ENCODE measurements at regions not wholly inside any gene's neighbourhood (a gene's known extent, or its start where the extent isn't known, plus 50 kb on each side); places are given as distances from the start of the nearest gene placed in this dataset.

DNA sequence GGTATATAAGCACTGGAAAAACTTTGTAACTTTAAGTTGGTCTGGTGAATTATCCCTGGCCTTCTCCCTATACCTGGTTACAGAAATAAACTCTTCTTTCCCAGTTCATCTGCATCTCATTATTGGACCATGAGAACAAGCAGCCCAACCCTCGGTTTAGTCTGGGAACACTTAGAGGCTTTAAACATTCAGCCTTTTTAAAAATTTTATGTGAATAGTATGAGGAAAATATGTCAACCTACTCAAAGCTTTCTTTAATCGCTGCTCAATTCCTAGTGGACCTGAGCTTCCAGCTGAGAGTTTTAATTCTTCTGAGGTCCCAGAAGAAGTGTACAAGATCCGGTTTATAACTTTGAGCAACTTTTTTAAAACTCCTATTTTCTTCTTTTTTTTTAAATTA, 358.6 kb upstream of the NOCT start:
- H3K4me2 ChIP-seq (ENCODE audit: unreplicated experiment) = no peak overlapping the region
- no peak overlapping the region for H3K9ac ChIP-seq
- H3K27ac ChIP-seq = no peak overlapping the region
- H4K20me1 ChIP-seq (ENCODE audit: insufficient read depth) = no peaks in the 10 kb centered on the region
- no peaks in the 10 kb centered on the region for H3K9me2 ChIP-seq (ENCODE audit: insufficient read depth)
- TF ChIP-seq EZH2 (IDR thresholded peaks at IDR 0.05; ENCODE audit: insufficient read depth, poor library complexity, severe bottlenecking) (no peak), EZH2phosphoT487 (IDR thresholded peaks at IDR 0.05; ENCODE audit: insufficient read depth, low read depth) (no peak)
- H3F3A ChIP-seq (ENCODE audit: insufficient read depth) = no peaks in the 10 kb centered on the region
- WGBS, 2 experiments (ENCODE audit: low coverage in 1 of 2, low lambda C conversion rate in 2 of 2, missing lambda C conversion rate in 2 of 2) = 18 to 22% methylated on average over 3 of the region's 3 CpGs
- DNase-seq = no peak
- H3K27me3 ChIP-seq (replicated peaks; ENCODE audit: insufficient read depth) = no peaks in the 10 kb centered on the region
- no peaks in the 10 kb centered on the region for H3K4me1 ChIP-seq (ENCODE audit: insufficient read depth)
- in situ Hi-C loops (cut with MboI) = loop anchor here (25.0 kb wide), 1 partner anchor 1545 kb away; no protein-coding TSS in a partner anchor
- H3K79me2 ChIP-seq (ENCODE audit: insufficient read depth) = no peaks in the 10 kb centered on the region
- H3K9me3 ChIP-seq (ENCODE audit: low read depth) = no peaks in the 10 kb centered on the region
- H3K4me3 ChIP-seq = no peak overlapping the region
- H2AFZ ChIP-seq = no peak overlapping the region
- H3K36me3 ChIP-seq (ENCODE audit: low read depth) = no peaks in the 10 kb centered on the region

DNA sequence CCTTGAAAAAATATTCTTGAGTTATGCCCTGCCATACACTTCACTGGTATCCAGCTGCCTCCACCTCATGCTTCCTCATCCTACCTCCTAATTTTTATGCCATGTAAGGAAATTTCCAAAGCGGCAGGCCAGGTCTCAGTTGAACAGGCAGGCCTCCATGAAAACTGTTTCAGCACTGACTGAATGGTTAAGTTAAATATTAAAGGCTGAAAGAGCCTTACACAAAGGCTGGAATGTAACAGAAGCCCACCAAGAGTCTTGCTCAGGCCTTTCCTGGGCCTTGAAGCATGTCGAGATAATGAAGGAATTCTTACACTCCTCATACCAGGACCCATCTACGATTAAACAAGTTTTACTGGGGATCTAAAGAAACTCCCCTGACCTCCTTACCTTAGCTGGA, 359.6 kb upstream of the NOCT start:
- no peak overlapping the region for H3K4me3 ChIP-seq
- no peaks in the 10 kb centered on the region for H3K27me3 ChIP-seq (replicated peaks; ENCODE audit: insufficient read depth)
- no peaks in the 10 kb centered on the region for H3K79me2 ChIP-seq (ENCODE audit: insufficient read depth)
- no peaks in the 10 kb centered on the region for H3K9me2 ChIP-seq (ENCODE audit: insufficient read depth)
- H4K20me1 ChIP-seq (ENCODE audit: insufficient read depth) = no peaks in the 10 kb centered on the region
- 0 out of 2 replicates have a peak, but pooled peaks cover 7% of the 10 kb centered on the region for H3F3A ChIP-seq (ENCODE audit: insufficient read depth)
- 79 to 84% methylated on average over 3 of the region's 3 CpGs for WGBS, 2 experiments (ENCODE audit: low coverage in 1 of 2, low lambda C conversion rate in 2 of 2, missing lambda C conversion rate in 2 of 2)
- TF ChIP-seq EZH2 (IDR thresholded peaks at IDR 0.05; ENCODE audit: insufficient read depth, poor library complexity, severe bottlenecking) = no peak
- no peak for TF ChIP-seq EZH2phosphoT487 (IDR thresholded peaks at IDR 0.05; ENCODE audit: insufficient read depth, low read depth)
- no peak overlapping the region for H2AFZ ChIP-seq
- H3K9me3 ChIP-seq (ENCODE audit: low read depth) = no peaks in the 10 kb centered on the region
- no peak for DNase-seq
- H3K9ac ChIP-seq = no peak overlapping the region
- in situ Hi-C loops (cut with MboI) = loop anchor here (25.0 kb wide), 1 partner anchor 1544 kb away; no protein-coding TSS in a partner anchor
- no peak overlapping the region for H3K4me2 ChIP-seq (ENCODE audit: unreplicated experiment)
- H3K27ac ChIP-seq = no peak overlapping the region
- H3K4me1 ChIP-seq (ENCODE audit: insufficient read depth) = peaks cover 6% of the 10 kb centered on the region
- no peaks in the 10 kb centered on the region for H3K36me3 ChIP-seq (ENCODE audit: low read depth)

DNA sequence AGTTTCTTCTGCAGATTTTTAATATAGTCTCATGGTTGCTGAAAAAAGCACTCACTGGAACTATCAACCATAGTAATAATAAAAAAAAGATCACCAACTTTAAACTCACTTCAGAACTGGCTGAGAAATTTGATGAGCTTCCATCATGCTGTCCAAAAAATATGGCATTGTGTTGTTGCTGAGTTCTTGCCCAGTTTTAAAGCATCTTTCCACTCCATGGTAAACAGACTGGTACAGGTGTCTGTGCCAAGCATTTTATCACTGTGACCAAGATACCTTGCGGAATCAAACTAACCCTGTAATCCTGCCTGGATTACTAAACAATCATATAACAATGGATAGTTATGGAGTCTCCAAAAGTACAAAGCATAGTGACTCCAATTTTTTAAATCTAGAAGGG, 360.3 kb upstream of the NOCT start:
- no peaks in the 10 kb centered on the region for H3K9me2 ChIP-seq (ENCODE audit: insufficient read depth)
- H3K9me3 ChIP-seq (ENCODE audit: low read depth) = no peaks in the 10 kb centered on the region
- WGBS, 2 experiments (ENCODE audit: low coverage in 1 of 2, low lambda C conversion rate in 2 of 2, missing lambda C conversion rate in 2 of 2) = 91 to 96% methylated on average over 1 of the region's 1 CpG
- in situ Hi-C loops (cut with MboI) = loop anchor here (25.0 kb wide), 1 partner anchor 1543 kb away; no protein-coding TSS in a partner anchor
- H3K79me2 ChIP-seq (ENCODE audit: insufficient read depth) = no peaks in the 10 kb centered on the region
- H3F3A ChIP-seq (ENCODE audit: insufficient read depth) = 0 out of 2 replicates have a peak, but pooled peaks cover 9% of the 10 kb centered on the region
- no peaks in the 10 kb centered on the region for H3K36me3 ChIP-seq (ENCODE audit: low read depth)
- no peak overlapping the region for H3K4me3 ChIP-seq
- H3K4me2 ChIP-seq (ENCODE audit: unreplicated experiment) = no peak overlapping the region
- no peak overlapping the region for H3K9ac ChIP-seq
- no peaks in the 10 kb centered on the region for H3K27me3 ChIP-seq (replicated peaks; ENCODE audit: insufficient read depth)
- H3K27ac ChIP-seq = no peak overlapping the region
- no peak overlapping the region for H2AFZ ChIP-seq
- DNase-seq = no peak
- no peaks in the 10 kb centered on the region for H4K20me1 ChIP-seq (ENCODE audit: insufficient read depth)
- TF ChIP-seq EZH2phosphoT487 (IDR thresholded peaks at IDR 0.05; ENCODE audit: insufficient read depth, low read depth) = no peak
- TF ChIP-seq EZH2 (IDR thresholded peaks at IDR 0.05; ENCODE audit: insufficient read depth, poor library complexity, severe bottlenecking) = no peak
- peaks cover 13% of the 10 kb centered on the region for H3K4me1 ChIP-seq (ENCODE audit: insufficient read depth)

DNA sequence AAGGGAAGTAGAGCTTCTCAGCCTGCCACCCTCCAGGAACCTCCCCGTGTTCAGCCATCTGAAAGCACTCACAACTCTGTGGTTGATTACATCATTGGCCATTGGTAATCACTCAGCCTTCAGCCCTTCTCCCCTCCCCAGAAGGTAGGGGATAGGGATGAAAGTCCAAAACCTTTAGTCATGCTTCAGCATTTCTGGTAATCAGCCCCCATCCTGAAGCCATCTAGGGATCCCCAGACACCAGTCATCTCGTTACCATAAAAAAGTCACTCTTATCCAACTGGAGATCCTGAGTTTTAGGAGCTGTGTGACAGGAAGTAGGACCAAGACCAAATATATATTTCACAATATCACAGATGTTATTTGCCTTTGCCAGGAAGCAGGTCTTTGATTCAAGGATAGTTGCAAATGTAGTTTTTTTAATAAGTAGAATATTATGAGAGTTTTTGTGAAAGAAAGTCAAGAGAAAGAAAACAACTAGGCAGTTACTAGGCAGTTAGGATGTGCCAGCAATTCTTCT, 364.6 kb upstream of the NOCT start:
- H3K27me3 ChIP-seq (replicated peaks; ENCODE audit: insufficient read depth) = no peaks in the 10 kb centered on the region
- no peak overlapping the region for H3K9ac ChIP-seq
- peak; percentile 81 for DNase-seq
- H3K9me3 ChIP-seq (ENCODE audit: low read depth) = no peaks in the 10 kb centered on the region
- peaks cover 16% of the 10 kb centered on the region for H3K4me1 ChIP-seq (ENCODE audit: insufficient read depth)
- in situ Hi-C loops (cut with MboI) = loop anchor here (25.0 kb wide), 1 partner anchor 1539 kb away; no protein-coding TSS in a partner anchor
- no peaks in the 10 kb centered on the region for H4K20me1 ChIP-seq (ENCODE audit: insufficient read depth)
- no peaks in the 10 kb centered on the region for H3K36me3 ChIP-seq (ENCODE audit: low read depth)
- no peak overlapping the region for H3K4me2 ChIP-seq (ENCODE audit: unreplicated experiment)
- no peak for TF ChIP-seq EZH2 (IDR thresholded peaks at IDR 0.05; ENCODE audit: insufficient read depth, poor library complexity, severe bottlenecking)
- no peak for TF ChIP-seq EZH2phosphoT487 (IDR thresholded peaks at IDR 0.05; ENCODE audit: insufficient read depth, low read depth)
- no peaks in the 10 kb centered on the region for H3K79me2 ChIP-seq (ENCODE audit: insufficient read depth)
- 0 out of 2 replicates have a peak overlapping the region, but pooled peaks have one; percentile 11 for H3K4me3 ChIP-seq
- 0 out of 2 replicates have a peak, but pooled peaks cover 9% of the 10 kb centered on the region for H3F3A ChIP-seq (ENCODE audit: insufficient read depth)
- no peaks in the 10 kb centered on the region for H3K9me2 ChIP-seq (ENCODE audit: insufficient read depth)
- WGBS, 2 experiments (ENCODE audit: low coverage in 1 of 2, low lambda C conversion rate in 2 of 2, missing lambda C conversion rate in 2 of 2) = 0% methylated on average over 2 of the region's 2 CpGs
- no peak overlapping the region for H2AFZ ChIP-seq
- peak overlapping the region; percentile 33 for H3K27ac ChIP-seq

Data from GM23248 (cell line).